ENCODE measurements at regions not wholly inside any gene's neighbourhood (a gene's known extent, or its start where the extent isn't known, plus 50 kb on each side); places are given as distances from the start of the nearest gene placed in this dataset.

GRCh38 chr11:69369210-69369825 is 75.4 kb downstream of the MYEOV start (continued):
- TF ChIP-seq CBX8 (IDR thresholded peaks at IDR 0.05; ENCODE audit: borderline replicate concordance, low read depth, low read length) (no peak), HDAC2 (IDR thresholded peaks at IDR 0.05; ENCODE audit: borderline replicate concordance in 1 of 2, low read depth in 2 of 2, low read length in 2 of 2) (no peak)

Data from H1 (cell line).